Suppressor macrophage treated with lipopolysaccharide for 1 hour (primary cell): ENCODE measurements at regions not wholly inside any gene's neighbourhood (a gene's known extent, or its start where the extent isn't known, plus 50 kb on each side); places are given as distances from the start of the nearest gene placed in this dataset.

Source experiments
- DNase-seq, 3 donors: peaks; one replicate each; pipeline ENCODE4 v3.0.0-alpha.2; 2020 to 2022

DNA sequence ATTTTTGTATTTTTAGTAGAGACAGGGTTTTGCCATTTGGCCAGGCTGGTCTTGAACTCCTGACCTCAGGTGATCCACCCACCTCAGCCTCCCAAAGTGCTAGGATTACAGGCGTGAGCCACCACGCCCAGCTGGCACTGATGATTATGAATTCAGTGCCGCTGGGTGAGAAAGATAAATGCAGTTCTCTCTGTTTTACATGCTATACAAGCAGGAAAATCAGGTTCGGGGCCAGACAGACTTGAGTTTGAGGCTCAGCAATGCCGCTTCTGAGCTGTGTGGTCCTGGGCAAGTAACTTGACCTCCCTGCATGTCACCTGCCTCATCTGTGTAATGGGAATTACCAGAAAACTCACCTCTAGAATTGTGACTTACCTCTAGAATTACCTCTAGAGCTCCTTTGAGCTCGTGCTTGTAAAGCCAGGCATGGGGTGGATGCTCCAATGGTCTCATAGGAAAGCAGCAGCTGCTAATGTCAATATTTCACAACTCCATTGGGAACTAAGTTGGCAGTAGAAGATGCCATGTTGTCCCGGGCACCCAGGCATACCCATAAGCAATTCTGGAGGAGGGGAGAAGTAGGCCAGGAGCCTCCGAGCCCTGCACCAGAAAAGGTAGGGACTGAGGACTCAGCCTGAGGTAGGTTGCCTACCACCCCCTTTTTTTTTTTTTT is 119.8 kb upstream of the SLC25A33 start:
- no peak for DNase-seq

DNA sequence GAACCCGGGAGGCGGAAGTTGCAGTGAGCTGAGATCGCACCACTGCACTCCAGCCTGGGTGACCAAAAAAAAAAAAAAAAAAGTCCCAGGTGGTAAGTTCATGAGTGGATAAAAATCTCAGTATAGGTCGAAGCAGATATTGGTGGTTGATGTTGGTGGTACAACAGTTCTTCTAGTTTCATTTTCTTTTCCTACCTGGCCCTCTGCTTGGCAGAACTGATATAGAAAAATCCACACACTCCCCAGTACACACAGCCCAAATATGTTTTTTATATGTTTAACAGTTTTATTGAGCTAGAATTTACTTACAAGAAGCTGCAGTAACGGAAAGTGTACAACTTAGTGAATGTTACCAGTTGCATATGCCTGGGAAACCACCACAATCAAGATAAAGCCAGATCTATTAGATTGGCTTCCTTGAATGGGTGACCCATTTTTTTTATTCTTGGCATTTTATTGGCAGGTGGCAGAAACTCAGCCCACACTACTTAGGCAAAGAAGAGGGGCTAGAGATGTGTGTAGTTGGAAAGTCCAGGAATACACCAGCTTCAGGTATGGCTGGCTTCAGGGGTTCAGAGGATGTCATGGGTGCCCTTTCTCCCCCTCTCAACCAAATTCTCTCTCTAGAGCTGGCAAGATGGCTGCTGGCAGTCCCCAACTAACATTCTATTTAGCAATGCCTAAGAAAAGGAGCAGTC is 118.3 kb upstream of the SLC25A33 start:
- DNase-seq, result no peak

DNA sequence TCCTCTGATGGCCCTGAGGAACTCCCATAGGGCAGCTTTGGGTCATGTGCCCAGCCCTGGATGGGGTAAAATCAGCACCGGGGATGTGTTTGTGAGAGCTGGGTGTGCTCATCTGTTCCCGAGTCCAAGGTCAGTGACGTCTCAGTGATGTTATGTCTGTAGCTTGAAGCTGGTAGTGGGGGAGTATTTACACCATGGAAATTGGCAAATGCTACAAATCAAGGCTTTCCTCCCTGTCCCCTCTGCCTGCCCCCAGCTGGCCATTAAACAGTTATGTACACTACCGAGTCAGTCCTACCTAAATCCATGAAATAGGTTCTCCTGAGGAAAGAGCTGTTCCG is 117.8 kb upstream of the SLC25A33 start:
- no peak for DNase-seq

DNA sequence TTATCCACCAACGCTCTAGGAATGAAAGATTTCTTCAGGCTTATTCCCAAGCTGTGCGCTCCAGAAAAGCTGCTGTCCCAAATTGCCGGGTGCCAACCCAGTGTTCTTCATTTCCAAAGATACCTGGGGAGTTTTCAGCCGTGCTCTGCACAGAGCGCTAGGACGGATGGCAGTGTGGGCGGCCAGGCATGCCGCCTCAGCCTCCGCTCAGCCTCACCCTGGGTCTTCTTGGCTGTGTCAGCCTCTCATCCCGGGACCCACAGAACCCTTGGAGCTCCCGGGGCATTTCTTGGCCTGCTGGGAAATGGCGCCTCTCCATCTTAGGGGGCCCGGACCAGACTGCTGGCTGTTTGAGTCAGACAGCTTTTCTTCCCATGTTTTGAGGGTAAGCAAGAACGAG is 116.9 kb upstream of the SLC25A33 start:
- DNase-seq, result no peak

DNA sequence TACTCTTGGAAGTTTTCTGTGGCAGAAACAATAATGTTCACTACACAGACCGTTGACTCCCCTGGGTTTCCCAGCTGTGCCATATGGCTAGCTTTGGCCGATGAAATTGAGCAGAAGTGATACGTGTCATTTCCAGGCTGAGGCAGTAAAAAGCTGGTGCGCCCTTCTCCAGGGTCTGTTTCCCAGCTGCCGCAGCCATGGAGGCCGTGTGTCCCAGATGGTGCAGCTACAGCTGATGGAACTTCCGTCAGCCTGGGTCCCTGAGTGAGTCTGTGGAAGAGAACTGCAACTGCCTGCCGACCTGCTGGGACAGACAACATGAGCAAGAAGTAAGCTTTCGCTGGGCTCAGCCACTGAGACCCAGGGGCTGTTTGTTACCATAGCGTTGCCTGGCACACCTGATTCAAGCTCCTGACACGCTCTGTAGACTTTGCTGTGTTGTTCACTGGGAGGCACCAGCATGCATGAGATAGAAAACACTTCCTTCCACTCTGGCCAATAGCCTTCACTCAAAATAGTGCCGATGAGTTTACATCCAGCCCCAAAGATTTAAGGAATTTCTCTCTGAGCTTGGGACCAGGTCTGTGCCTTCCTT is 116.3 kb upstream of the SLC25A33 start:
- DNase-seq, result no peak

DNA sequence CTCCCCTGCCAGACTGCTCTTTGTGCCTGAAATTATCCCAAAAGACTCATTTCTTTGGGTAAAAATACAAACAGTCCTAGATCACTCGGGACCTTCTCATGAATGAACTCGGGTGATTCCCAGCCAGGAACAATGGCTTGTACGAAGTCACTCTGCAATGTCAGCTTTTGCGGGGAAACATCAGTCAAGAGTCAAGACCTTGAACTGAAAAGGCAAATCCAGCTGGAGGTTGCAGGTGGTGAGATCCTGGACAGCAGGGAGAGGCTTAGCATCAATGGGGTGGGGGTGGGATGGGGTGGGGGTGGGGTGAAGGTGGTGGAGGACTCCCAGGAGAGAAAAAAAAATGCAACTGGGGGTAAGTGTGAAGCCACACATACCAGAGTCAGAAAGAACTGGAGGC is 115.0 kb upstream of the SLC25A33 start:
- no peak for DNase-seq

DNA sequence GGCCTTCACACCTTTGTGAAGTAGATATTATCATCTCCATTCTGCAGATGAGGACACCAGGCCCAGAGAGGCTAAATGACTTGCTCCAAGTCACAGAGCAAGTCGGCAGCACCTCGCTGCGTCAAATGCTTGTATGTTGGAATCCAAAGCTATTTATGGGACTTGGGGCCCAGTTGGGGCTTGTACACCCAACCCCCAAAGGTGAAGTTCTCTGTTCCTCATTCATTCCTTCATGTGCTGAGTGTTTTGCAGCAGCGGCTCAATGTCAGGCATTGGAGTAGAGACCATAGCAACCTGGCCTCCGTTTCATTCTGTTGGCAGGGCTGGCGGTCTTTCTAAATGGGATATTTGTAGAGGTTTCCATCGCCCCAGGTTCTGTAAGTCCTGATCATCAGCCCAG is 113.4 kb upstream of the SLC25A33 start:
- DNase-seq, result no peak

DNA sequence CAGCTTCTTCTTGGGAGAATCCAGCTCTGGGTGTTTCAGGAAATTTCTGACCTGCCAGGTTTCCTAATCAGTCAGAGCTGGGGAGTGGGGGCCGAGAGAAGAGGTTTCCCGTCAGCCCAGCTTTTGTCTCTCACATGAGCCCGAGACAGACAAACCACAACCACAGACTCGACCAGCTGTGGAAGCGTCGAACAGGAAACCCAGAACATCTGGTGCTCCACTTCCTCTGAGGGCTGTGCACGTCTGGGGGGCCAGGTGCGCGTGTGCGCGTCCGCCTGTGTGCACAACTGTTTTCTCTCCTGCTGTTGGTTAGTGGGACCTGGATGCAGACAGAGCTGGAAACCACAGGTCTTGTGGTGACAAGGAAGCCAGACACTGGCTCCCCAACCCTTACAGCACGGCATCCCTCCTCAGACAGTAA is 113.0 kb upstream of the SLC25A33 start:
- DNase-seq, result peak in 1 of 3 donors; percentile 28

DNA sequence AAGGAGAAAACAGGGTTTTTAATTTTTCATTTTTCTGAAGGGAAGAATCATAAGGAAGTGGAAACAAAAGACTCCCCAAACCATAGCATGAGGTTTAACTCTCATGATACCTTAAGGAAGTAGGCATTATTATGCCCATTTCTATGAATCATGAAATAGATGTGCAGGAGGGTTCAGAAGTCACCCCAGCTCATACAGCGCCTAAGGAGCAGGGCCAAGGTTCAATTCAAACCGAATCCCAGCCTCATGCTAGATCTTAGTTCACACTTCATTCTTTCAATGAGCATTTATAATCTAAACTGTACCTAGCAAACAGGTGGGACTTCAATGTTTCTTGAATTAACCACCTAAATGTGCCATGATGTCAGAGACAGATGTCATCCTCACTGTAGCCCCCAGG is 111.9 kb upstream of the SLC25A33 start:
- DNase-seq, result no peak

DNA sequence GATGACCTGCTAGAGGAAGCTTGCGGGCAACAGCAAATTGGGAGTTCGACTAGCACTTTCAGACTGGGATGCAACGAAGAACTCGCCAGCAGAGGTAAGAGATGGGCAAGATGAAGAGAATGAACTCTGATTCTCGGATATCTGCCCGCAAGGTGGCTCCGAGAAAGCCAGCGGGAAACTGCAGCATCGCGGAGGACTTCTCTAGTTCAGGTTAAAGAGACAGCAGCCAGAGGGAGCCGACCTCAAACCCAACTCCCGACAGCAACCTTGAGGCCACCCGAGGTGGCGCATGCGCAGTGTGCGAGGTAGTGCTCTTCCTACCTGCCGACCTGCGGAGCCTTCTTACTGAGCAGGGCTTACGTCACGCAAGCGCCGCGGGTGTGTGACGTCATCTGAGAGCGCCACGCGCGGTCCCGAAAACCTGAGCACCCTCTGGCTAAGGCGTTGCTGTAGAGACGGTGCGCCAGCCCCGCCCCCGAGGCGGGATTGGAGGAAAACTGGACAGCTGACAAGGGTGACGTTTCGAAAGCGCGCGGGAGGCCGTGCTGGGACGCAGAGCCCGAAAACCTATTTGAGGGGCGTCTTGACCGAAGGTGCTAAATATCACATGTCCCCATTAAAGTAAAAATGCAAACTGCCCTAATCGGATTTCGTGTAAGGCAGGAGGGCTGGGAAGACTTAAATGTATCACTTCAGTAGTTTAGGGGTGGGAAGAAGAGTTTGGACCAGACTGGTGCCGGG is 110.5 kb upstream of the SLC25A33 start:
- DNase-seq, result peak; percentile 98 to 99 (median 99)

DNA sequence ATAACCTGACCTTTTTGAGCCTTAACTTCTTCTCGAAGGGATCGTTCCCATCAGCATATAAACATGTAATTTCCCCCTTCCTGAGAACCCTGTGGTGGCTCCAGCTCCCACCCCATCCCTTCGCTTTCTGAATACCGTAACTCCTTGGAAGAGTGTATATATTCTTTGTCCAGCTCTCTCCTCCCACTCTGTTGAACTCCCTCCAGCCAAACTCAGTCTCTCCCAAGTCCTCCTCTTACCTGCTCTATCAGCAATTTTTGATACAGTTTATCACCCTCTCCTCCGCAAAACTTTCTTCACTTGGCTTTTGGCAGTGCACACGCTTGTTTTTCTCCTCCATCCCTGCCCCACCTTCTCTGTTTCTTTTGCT is 109.9 kb upstream of the SLC25A33 start:
- DNase-seq, result no peak

DNA sequence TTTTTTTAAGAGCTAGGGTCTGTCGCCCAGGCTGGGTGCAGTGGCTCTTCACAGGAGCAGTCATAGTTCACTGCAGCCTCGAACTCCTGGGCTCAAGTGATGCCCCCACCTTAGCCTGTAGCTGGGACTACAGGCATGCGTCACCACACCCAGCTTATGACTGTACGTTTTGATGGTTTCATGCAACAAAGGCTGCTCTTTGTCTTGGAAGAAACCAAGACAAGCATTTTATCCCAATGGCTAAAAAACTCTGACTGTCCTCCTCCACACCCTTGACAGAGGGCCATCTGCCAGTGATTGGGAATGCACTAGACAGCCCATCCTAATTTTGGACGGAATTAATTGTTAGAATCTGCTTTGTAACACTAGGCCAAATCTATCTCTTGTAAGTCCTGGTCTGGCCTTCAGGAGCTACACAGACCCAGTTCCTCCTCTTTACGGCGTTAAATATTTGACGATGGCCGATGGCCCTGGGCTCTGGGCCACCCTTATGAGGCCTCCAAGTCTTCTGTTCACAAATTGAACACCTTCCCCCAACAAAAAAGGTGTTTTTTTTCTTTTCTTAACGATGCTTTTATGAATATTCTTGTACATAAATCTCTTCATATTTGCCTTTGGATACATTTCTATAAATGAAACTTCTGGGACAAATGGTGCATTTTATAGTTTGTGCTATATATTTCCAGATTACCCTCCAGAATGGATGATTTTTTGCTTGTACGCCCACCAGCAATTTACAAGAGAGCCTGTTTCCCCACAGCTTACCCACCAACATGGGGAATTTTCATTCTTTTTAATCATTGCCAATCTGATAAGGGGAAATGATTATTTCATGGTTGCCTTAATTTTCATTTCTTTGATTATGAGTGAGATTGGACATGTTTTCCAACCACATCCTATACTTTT is 104.8 kb upstream of the SLC25A33 start:
- DNase-seq, result no peak

DNA sequence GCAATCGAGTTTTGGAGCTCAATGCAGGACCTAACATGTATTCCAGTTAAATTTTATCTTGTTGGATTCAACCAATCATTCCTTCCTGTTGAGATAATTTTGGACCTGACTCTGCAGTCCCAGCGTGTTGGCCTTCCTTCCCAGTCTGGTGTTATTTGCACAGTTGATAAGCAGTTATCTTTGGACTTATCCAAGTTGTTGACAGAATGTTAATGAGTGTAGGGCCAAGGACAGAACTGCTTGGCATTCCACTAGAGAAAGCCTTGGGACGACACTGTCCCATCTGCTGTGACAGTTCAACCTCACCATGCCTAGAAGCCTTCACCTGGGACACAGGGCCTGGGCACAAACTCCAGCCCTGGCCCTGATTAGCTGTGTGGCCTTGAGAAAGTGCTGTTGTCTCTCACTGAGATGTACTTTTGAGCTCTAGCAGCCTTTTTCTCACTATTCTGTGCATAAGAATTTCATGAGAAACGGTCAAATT is 104.1 kb upstream of the SLC25A33 start:
- DNase-seq, result no peak

DNA sequence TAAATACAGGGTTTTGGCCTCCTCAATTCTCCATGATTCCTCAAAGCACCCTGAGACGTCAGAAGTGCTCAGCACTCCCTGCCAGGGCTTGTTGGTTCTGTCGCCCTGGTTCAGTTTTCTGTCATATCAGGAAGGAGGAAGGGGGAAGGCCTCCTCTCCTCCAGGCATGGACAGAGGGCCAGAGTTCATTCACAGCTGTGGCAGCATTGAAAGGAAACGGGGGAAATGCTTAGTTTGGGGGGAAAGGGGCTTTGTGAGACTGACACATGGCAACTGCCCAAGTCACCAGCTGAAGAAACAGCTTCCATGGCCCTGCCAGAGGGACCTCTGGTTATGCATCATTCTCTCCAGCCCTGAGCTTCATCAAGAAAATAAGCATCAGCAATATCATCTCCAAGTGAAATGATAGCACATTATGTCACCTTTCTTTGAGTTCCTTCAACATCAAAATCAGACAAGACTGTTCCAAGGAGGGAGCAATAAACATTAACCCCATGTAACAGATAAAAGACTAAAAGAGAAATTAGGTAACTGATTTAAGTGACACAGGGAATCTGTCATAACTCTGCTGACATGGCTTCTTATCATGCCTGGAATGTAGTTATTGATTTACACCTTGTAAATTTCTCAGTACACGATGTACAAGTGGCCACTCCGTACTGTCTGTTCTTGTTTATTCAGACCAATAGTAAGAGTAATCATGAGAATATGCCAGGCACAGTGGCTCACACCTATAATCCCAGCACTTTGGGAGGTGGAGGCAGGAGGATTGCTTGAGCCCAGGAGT is 103.2 kb upstream of the SLC25A33 start:
- DNase-seq, result no peak

DNA sequence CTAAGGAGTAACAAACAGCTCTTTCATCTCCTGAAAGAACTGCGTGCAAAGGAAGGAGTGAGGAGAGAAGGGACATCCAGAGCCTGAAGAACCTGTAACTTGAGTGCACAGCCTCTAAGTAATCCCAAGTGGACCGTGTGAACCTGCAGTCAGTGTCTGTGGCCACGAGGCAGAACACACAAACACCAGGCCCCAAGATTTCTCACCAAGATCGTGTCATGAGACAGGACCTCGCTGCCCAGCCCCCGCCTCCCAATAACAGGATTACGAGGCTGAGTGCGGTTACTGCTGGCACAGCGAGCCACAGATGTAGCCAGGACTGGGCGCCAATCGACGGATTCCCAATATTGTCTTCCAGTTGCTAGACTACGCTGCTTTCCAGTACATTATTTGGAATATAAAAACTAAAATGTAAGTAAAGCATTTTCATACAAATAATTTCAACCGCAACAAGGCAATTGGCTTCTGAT is 101.3 kb upstream of the SLC25A33 start:
- no peak for DNase-seq

DNA sequence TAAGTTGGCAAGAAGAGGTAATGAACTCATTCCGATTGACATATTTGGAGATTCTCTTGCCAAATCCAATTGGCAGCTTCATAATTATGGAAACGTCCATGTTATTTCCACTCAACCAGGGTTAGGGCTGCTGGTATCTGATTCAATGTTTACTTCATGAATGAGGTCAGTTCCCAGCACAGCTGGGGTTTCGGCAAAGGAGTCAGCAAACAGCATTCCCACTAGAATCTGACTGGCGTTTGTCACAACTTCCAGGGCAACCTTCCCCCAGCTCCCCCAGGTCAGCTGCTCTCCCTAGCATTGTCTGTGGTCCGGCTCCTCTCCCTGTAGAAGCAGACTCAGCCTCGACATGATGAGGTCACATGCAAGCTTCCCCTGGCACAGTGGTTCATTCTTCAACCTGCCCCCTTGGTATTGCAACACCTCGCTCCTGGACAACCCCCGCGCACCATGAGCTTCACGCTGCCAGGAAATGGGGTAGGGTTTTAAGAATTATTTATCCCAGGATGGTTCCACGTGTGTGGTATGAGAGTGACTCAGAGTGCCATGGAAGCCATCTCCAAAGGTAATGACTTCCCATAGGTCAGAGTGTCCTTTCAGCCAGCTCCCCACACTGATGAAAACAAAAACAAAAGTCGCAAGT is 100.7 kb upstream of the SLC25A33 start:
- peak; percentile 51 to 72 (median 65) for DNase-seq

DNA sequence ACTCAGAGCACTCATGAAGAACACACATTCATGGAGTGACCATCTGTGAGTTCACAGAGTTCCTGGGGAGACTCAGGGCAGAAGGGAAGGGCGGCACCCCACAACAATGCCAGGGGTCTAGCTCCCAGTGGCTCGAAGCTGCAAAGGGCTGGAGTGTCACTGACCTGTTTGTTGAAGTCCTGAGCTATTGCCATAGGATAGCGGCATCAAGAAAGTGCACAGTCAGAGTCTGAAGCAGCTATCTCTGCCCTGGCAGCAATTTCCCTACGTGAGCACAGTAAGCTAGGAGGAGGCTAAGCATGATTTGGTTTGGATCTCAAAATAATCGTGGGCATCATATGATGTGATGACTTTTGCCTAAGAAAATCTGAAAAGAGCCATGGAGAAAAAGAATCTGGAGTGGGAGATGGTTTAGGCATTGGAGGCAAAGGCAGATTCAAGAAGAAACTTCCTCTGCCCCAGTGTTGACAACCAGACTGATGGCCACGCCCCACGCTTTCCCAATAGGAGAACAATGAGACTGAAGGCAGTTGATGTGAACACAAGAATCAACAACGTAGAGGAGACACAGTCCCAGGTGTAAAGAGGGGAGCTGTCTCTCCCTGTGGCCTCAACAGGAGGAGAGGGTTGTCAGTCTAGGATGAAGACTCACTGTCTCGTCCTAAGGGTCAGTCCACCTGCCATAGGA is 100.0 kb upstream of the SLC25A33 start:
- DNase-seq, result peak; percentile 43 to 69 (median 59)

DNA sequence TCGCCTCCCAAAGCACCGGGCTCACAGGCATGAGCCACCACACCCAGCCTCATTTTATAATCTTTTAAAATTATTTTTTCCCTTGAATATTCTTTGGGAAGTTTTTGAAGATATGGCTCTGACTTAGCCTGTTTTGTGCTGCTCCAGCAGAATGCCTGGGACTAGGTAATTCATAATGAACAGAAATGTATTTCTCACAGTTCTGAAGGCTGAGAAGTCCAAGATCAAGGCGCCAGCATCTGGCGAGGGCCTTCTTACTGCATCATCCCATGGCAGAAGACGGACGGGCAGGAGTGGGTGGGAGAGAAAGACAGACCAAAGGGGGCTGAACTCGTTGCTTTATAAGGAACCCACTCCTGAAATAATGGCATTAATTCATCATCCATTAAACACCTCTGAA is 99.0 kb upstream of the SLC25A33 start:
- DNase-seq, result no peak

DNA sequence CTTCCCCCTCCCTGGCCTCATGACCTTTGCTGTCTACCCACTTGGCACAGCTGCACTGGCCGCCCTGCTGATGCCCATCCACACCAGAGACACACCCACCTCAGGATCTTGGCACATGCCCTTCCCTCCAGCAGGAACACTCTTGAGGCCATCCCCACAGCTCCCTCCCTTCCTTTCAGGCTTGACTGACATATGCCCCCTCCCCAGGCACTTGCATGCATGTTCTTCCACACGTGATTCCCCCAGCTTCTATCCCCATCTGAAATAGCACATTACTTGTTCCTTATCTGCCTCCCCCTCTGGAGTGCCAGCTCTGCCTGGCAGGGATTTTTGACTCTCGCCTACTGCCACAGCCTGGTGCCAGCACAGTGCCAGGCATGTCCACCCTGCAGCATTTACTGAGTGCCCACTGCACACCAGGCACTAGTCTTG is 98.5 kb upstream of the SLC25A33 start:
- no peak for DNase-seq

DNA sequence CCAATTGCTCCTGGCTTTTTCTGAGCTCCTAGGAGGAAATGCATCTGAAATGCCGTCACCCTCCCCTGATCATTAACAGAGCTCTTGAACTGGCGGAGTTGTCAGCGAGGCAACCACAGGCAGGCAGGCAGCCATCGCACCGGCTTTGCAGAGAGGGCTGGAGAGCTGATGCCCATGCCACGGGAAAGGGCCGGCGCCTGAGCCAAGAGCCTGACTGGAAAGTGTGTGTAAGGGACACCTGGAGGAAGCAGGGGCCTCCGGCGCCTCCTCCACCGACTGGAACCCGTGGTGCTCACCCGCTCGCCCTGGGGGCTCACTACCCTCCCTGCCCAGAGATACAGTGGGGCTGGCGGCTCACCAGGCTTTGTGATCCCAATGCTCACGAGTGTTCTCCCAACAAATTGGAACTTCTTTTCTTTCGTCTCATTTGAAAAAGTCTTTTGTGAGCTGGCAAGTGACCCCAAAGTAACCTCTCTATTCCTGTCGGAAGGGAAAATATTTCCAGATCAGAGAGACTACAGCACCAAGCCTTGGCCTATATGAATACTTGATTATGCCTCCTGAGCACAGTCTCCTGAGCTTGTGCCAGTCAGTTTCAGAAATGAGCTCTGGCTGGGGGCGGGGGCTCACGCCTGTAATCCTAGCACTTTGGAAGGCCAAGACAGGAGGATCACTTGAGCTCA is 97.7 kb upstream of the SLC25A33 start:
- no peak for DNase-seq
